Liver (tissue), 8 donors: ENCODE measurements at regions not wholly inside any gene's neighbourhood (a gene's known extent, or its start where the extent isn't known, plus 50 kb on each side); places are given as distances from the start of the nearest gene placed in this dataset.

ENCODE experiments used
- DNase-seq: peaks from one replicate; pipeline ENCODE4 v3.0.0-alpha.2; 2017; ENCODE audit warnings: low spot score
- H3K27ac ChIP-seq, 2 donors: one replicate each; pipeline ENCODE4 v1.7.0; 2013; ENCODE audit warnings: inconsistent platforms in 2 of 2, low read length in 2 of 2, control low read depth in 1 of 2, low read depth in 1 of 2, mild to moderate bottlenecking in 1 of 2
- H3K27me3 ChIP-seq, 4 donors: one replicate each; pipeline versions ENCODE4 v1.6.1 to v1.7.0; 2013; ENCODE audit warnings: low read length in 3 of 4, inconsistent platforms in 1 of 4, mild to moderate bottlenecking in 1 of 4, moderate library complexity in 1 of 4; ENCODE audit not compliant: control insufficient read depth in 4 of 4, insufficient read depth in 4 of 4
- H3K36me3 ChIP-seq, 4 donors: one replicate each; pipeline versions ENCODE4 v1.6.1 to v1.7.0; 2013; ENCODE audit warnings: low read length in 3 of 4, mild to moderate bottlenecking in 3 of 4, low read depth in 1 of 4, moderate library complexity in 1 of 4; ENCODE audit not compliant: control insufficient read depth in 4 of 4, insufficient read depth in 3 of 4
- H3K4me1 ChIP-seq, 4 donors: one replicate each; pipeline versions ENCODE4 v1.6.1 to v1.7.0; 2013; ENCODE audit warnings: low read length in 3 of 4, mild to moderate bottlenecking in 3 of 4, moderate library complexity in 1 of 4; ENCODE audit not compliant: control insufficient read depth in 4 of 4, insufficient read depth in 4 of 4
- H3K4me3 ChIP-seq, 3 donors: one replicate each; pipeline versions ENCODE4 v1.6.1 to v1.7.0; 2013; ENCODE audit warnings: low read length in 3 of 3, control low read depth in 1 of 3, low read depth in 1 of 3, mild to moderate bottlenecking in 1 of 3
- H3K9ac ChIP-seq, 2 donors: one replicate each; pipeline ENCODE4 v1.7.0; 2013; ENCODE audit warnings: low read length in 2 of 2, mild to moderate bottlenecking in 2 of 2, moderate library complexity in 2 of 2, control low read depth in 1 of 2, low read depth in 1 of 2
- H3K9me3 ChIP-seq, 4 donors: one replicate each; pipeline versions ENCODE4 v1.6.1 to v1.7.0; 2013; ENCODE audit warnings: low read length in 3 of 4; ENCODE audit not compliant: control insufficient read depth in 4 of 4
- EGR1 ChIP-seq, 2 donors: IDR thresholded peaks; 2 replicates each; pipeline ENCODE4 v1.6.1; 2016 to 2018; ENCODE audit warnings: antibody characterized with exemption in 2 of 2, low read depth in 2 of 2
- FOXA1 ChIP-seq: IDR thresholded peaks from 2 replicates; pipeline ENCODE4 v1.6.1; 2016; ENCODE audit warnings: antibody characterized with exemption
- FOXA2 ChIP-seq: IDR thresholded peaks from 2 replicates; pipeline ENCODE4 v1.6.1; 2016; ENCODE audit warnings: antibody characterized with exemption
- GABPA ChIP-seq, 2 donors: IDR thresholded peaks in 1 of 2; conservative IDR thresholded peaks in 1 of 2; 2 replicates each; pipeline ENCODE4 v1.6.1; 2016; ENCODE audit warnings: antibody characterized with exemption in 2 of 2, mild to moderate bottlenecking in 1 of 2, moderate library complexity in 1 of 2
- HNF4A ChIP-seq, 2 donors: conservative IDR thresholded peaks; 2 replicates each; pipeline ENCODE4 v1.6.1; 2016; ENCODE audit warnings: antibody characterized with exemption in 2 of 2, mild to moderate bottlenecking in 2 of 2
- HNF4G ChIP-seq: IDR thresholded peaks from 2 replicates; pipeline ENCODE4 v1.6.1; 2016; ENCODE audit warnings: antibody characterized with exemption
- JUND ChIP-seq, 2 donors: IDR thresholded peaks; 2 replicates each; pipeline ENCODE4 v1.6.1; 2016; ENCODE audit warnings: antibody characterized with exemption in 2 of 2
- MAX ChIP-seq: IDR thresholded peaks from 2 replicates; pipeline ENCODE4 v1.6.1; 2016; ENCODE audit warnings: antibody characterized with exemption
- NR2F2 ChIP-seq: IDR thresholded peaks from 2 replicates; pipeline ENCODE4 v1.6.1; 2016; ENCODE audit warnings: antibody characterized with exemption
- RAD21 ChIP-seq, 2 donors: IDR thresholded peaks; 2 replicates each; pipeline ENCODE4 v1.6.1; 2016; ENCODE audit warnings: antibody characterized with exemption in 2 of 2, mild to moderate bottlenecking in 2 of 2
- RXRA ChIP-seq, 2 donors: IDR thresholded peaks; 2 replicates each; pipeline ENCODE4 v1.6.1; 2017 to 2018; ENCODE audit warnings: antibody characterized with exemption in 2 of 2, mild to moderate bottlenecking in 1 of 2
- SP1 ChIP-seq: IDR thresholded peaks from 2 replicates; pipeline ENCODE4 v1.6.1; 2018; ENCODE audit warnings: antibody characterized with exemption, mild to moderate bottlenecking
- TAF1 ChIP-seq: conservative IDR thresholded peaks from 2 replicates; pipeline ENCODE4 v1.6.1; 2016; ENCODE audit warnings: antibody characterized with exemption, mild to moderate bottlenecking
- YY1 ChIP-seq: IDR thresholded peaks from 2 replicates; pipeline ENCODE4 v1.6.1; 2016; ENCODE audit warnings: antibody characterized with exemption, mild to moderate bottlenecking
- WGBS: extraction: QIAGEN DNeasy Blood & Tissue Kit; methylation state at CpG from one replicate; pipeline ENCODE4 v1.1.7; 2013; 5-methylcytosine and 5-hydroxymethylcytosine counted together
- TF ChIP-seq, protein P1 (sequence below): fragments of 150-350 bp; IDR thresholded peaks from 2 replicates; pipeline ENCODE4 v1.5.1; 2017; ENCODE audit warnings: improper control_type of control experiment, low read depth, low read length; ENCODE audit not compliant: missing input control
- TF ChIP-seq, protein P2 (sequence below): IDR thresholded peaks from 2 replicates; pipeline ENCODE4 v1.6.1; 2016; ENCODE audit warnings: antibody characterized with exemption
- TF ChIP-seq, protein P3 (sequence below): IDR thresholded peaks from 2 replicates; pipeline ENCODE4 v1.6.1; 2016; ENCODE audit warnings: antibody characterized with exemption
- donor health status: healthy.
- donor health status: healthy.
- donor health status: healthy.
- donor health status: healthy.
- donor health status: healthy.

- TF ChIP-seq, protein P1, sequence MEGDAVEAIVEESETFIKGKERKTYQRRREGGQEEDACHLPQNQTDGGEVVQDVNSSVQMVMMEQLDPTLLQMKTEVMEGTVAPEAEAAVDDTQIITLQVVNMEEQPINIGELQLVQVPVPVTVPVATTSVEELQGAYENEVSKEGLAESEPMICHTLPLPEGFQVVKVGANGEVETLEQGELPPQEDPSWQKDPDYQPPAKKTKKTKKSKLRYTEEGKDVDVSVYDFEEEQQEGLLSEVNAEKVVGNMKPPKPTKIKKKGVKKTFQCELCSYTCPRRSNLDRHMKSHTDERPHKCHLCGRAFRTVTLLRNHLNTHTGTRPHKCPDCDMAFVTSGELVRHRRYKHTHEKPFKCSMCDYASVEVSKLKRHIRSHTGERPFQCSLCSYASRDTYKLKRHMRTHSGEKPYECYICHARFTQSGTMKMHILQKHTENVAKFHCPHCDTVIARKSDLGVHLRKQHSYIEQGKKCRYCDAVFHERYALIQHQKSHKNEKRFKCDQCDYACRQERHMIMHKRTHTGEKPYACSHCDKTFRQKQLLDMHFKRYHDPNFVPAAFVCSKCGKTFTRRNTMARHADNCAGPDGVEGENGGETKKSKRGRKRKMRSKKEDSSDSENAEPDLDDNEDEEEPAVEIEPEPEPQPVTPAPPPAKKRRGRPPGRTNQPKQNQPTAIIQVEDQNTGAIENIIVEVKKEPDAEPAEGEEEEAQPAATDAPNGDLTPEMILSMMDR = no peak
- TF ChIP-seq EGR1 (IDR thresholded peaks at IDR 0.05; ENCODE audit: low read depth in 2 of 2) (no peak), RAD21 (IDR thresholded peaks at IDR 0.05) (no peak), HNF4G (no peak), FOXA2 (no peak), HNF4A (conservative IDR thresholded peaks at IDR 0.05) (no peak)
- TF ChIP-seq, protein P2, sequence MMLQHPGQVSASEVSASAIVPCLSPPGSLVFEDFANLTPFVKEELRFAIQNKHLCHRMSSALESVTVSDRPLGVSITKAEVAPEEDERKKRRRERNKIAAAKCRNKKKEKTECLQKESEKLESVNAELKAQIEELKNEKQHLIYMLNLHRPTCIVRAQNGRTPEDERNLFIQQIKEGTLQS = no peak
Observed at GRCh38 chr15:81473177-81473576, 99.2 kb upstream of the TMC3 start (continued).

GRCh38 chr15:81471151-81471550 lies 97.1 kb upstream of the TMC3 start:
- Histone ChIP-seq H3K4me1 (no peaks in the 10 kb centered on the region), H3K9me3 (no peaks in the 10 kb centered on the region), H3K27ac (no peak overlapping the region), H3K4me3 (no peak overlapping the region), H3K36me3 (no peaks in the 10 kb centered on the region), H3K9ac (no peak overlapping the region), H3K27me3 (no peaks in the 10 kb centered on the region)
- WGBS = 88% methylated on average over 2 of the region's 2 CpGs
- no peak for DNase-seq
- TF ChIP-seq RXRA (IDR thresholded peaks at IDR 0.05) (no peak), FOXA1 (no peak), HNF4G (no peak)

DNA sequence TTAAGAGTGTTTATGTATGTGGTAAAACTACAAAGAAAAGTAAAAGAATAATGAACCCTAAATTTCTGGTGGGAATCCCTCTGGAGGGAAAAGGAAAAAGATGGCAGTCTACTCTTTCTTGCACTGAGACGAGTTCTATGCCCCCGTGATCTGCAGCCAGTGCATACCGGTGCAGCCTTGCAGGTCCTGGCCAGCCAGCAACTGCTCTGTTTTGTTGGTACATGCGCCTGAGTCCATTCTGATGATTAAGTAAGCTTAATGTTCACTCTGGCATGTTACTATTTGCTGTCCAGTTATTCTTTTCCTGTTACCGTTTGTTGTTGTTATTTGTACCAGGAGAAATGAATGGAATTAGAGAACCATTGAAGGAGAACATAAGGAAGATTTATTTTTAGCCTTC lies 95.1 kb upstream of the TMC3 start:
- TF ChIP-seq NR2F2 = no peak
- no peak for TF ChIP-seq TAF1
- no peak for TF ChIP-seq SP1
- no peak for TF ChIP-seq FOXA2
- TF ChIP-seq HNF4A (conservative IDR thresholded peaks at IDR 0.05) = no peak
- TF ChIP-seq JUND (IDR thresholded peaks at IDR 0.05) = no peak
- no peak for TF ChIP-seq MAX
- TF ChIP-seq YY1 = no peak
- TF ChIP-seq GABPA (IDR thresholded peaks at IDR 0.05 in 1 of 2, conservative IDR thresholded peaks at IDR 0.05 in 1 of 2) = no peak
- Histone ChIP-seq H3K9ac (no peak overlapping the region), H3K4me1 (no peaks in the 10 kb centered on the region), H3K27ac (no peak overlapping the region), H3K36me3 (no peaks in the 10 kb centered on the region), H3K4me3 (no peak overlapping the region), H3K27me3 (no peaks in the 10 kb centered on the region), H3K9me3 (peaks cover 0 to 3% (median 0%) of the 10 kb centered on the region in 4 donors)
- DNase-seq = no peak
- 90% methylated on average over 5 of the region's 5 CpGs for WGBS

DNA sequence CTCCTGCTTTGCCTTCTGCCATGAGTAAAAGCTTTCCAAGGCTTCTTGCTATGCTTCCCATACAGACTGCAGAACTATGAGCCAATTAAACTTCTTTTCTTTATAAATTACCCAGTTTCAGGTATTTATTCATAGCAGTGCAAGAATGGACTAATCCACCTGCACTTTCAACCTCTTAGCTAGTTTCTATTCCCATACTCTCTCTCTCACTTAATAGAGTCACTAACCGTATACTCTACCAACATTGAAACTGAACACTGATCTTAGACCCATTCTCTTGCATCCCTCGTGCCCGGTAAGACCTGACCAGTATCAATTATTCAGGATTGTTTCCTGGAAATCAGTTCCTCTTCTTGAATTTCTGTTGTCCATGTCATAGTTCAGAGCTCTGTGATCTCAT lies 92.7 kb upstream of the TMC3 start:
- no peak overlapping the region for H3K4me3 ChIP-seq
- no peak for DNase-seq
- H3K36me3 ChIP-seq = no peaks in the 10 kb centered on the region
- TF ChIP-seq HNF4G (no peak), FOXA2 (no peak), JUND (IDR thresholded peaks at IDR 0.05) (no peak), RAD21 (IDR thresholded peaks at IDR 0.05) (no peak), RXRA (IDR thresholded peaks at IDR 0.05) (no peak), EGR1 (IDR thresholded peaks at IDR 0.05; ENCODE audit: low read depth in 2 of 2) (no peak)
- TF ChIP-seq, protein P3, sequence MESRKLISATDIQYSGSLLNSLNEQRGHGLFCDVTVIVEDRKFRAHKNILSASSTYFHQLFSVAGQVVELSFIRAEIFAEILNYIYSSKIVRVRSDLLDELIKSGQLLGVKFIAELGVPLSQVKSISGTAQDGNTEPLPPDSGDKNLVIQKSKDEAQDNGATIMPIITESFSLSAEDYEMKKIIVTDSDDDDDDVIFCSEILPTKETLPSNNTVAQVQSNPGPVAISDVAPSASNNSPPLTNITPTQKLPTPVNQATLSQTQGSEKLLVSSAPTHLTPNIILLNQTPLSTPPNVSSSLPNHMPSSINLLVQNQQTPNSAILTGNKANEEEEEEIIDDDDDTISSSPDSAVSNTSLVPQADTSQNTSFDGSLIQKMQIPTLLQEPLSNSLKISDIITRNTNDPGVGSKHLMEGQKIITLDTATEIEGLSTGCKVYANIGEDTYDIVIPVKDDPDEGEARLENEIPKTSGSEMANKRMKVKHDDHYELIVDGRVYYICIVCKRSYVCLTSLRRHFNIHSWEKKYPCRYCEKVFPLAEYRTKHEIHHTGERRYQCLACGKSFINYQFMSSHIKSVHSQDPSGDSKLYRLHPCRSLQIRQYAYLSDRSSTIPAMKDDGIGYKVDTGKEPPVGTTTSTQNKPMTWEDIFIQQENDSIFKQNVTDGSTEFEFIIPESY = no peak
- TF ChIP-seq, protein P1 = no peak
- H3K9me3 ChIP-seq = peaks cover 0 to 6% (median 0%) of the 10 kb centered on the region in 4 donors
- no peaks in the 10 kb centered on the region for H3K27me3 ChIP-seq
- H3K27ac ChIP-seq = no peak overlapping the region
- 80% methylated on average over 3 of the region's 3 CpGs for WGBS
- H3K4me1 ChIP-seq = no peaks in the 10 kb centered on the region
- no peak overlapping the region for H3K9ac ChIP-seq
